Activated CD4-positive, alpha-beta memory T cell treated with anti-CD3 and anti-CD28 coated beads for 36 hours (primary cell): ENCODE measurements at regions not wholly inside any gene's neighbourhood (a gene's known extent, or its start where the extent isn't known, plus 50 kb on each side); places are given as distances from the start of the nearest gene placed in this dataset.

Experiments used
- CTCF ChIA-PET: fragments of 350-600 bp; sonication (Branson Sonifier 250); formaldehyde crosslinking; loops from one replicate; lab custom pipeline; 2021; ENCODE audit warnings: antibody characterized with exemption, inconsistent platforms; lab: Charles Lee
- POLR2A ChIA-PET: fragments of 350-600 bp; sonication (Branson Sonifier 250); formaldehyde crosslinking; loops from one replicate; lab custom pipeline; 2021; ENCODE audit warnings: antibody characterized with exemption; lab: Charles Lee
- DNase-seq: peaks from one replicate; pipeline ENCODE4 v3.0.0-alpha.2; 2020
- H3K27ac Mint-ChIP-seq: one replicate; pipeline ENCODE4 v1.8.0; 2021; ENCODE audit warnings: mixed read lengths
- H3K27me3 Mint-ChIP-seq: one replicate; pipeline ENCODE4 v1.8.0; 2021; ENCODE audit warnings: mixed read lengths
- H3K36me3 Mint-ChIP-seq: one replicate; pipeline ENCODE4 v1.8.0; 2021; ENCODE audit warnings: mixed read lengths
- H3K4me1 Mint-ChIP-seq: one replicate; pipeline ENCODE4 v1.8.0; 2021; ENCODE audit warnings: low read depth, mixed read lengths
- H3K4me3 Mint-ChIP-seq: one replicate; pipeline ENCODE4 v1.8.0; 2021; ENCODE audit warnings: mild to moderate bottlenecking, mixed read lengths
- H3K9me3 Mint-ChIP-seq: one replicate; pipeline ENCODE4 v1.8.0; 2021; ENCODE audit warnings: mixed read lengths
- intact Hi-C: fragments of 100-400 bp; cut with micrococcal nuclease; formaldehyde crosslinking; loops from one replicate; pipeline ENCODE4 v1.15.1; 2023

- CTCF ChIA-PET: interaction anchor here (0.6 to 1.5 kb wide), 3 partner anchors 61 to 168 kb away, joined by 3 to 7 read pairs (median 4); no protein-coding TSS in a partner anchor
Observed at GRCh38 chr14:97407701-97408407, 610.7 kb downstream of the VRK1 start.

GRCh38 chr14:97408503-97408902 is 611.3 kb downstream of the VRK1 start:
- DNase-seq: no peak
- ChIA-PET CTCF (interaction anchor here (0.6 to 1.5 kb wide), 4 partner anchors 26 to 168 kb away, joined by 3 to 7 read pairs (median 4); no protein-coding TSS in a partner anchor), POLR2A (interaction anchor here (0.9 to 1.7 kb wide), 4 partner anchors 27 to 761 kb away, joined by 4 to 9 read pairs (median 4); no protein-coding TSS in a partner anchor)
- no peaks in the 10 kb centered on the region for H3K27me3 Mint-ChIP-seq
- intact Hi-C loops: loop anchor here (5.0 to 10.0 kb wide), 2 partner anchors 194 to 766 kb away; no protein-coding TSS in a partner anchor
- peaks cover 38% of the 10 kb centered on the region for H3K4me1 Mint-ChIP-seq
- no peaks in the 10 kb centered on the region for H3K9me3 Mint-ChIP-seq
- no peaks in the 10 kb centered on the region for H3K36me3 Mint-ChIP-seq
- peak overlapping the region; percentile 49 for H3K4me3 Mint-ChIP-seq
- H3K27ac Mint-ChIP-seq: peak overlapping the region; percentile 92

More at GRCh38 chr14:97407701-97408407, 610.7 kb downstream of the VRK1 start:
- no peaks in the 10 kb centered on the region for H3K9me3 Mint-ChIP-seq
- H3K27me3 Mint-ChIP-seq: no peaks in the 10 kb centered on the region
- no peaks in the 10 kb centered on the region for H3K36me3 Mint-ChIP-seq
- DNase-seq: peak; percentile 23
- POLR2A ChIA-PET: interaction anchor here (1.7 kb wide), 1 partner anchor 101 kb away, joined by 9 read pairs; no protein-coding TSS in a partner anchor
- peak overlapping the region; percentile 92 for H3K27ac Mint-ChIP-seq
- H3K4me1 Mint-ChIP-seq: peaks cover 38% of the 10 kb centered on the region
- H3K4me3 Mint-ChIP-seq: no peak overlapping the region
- intact Hi-C loops: loop anchor here (5.0 to 10.0 kb wide), 2 partner anchors 194 to 767 kb away; no protein-coding TSS in a partner anchor

DNA sequence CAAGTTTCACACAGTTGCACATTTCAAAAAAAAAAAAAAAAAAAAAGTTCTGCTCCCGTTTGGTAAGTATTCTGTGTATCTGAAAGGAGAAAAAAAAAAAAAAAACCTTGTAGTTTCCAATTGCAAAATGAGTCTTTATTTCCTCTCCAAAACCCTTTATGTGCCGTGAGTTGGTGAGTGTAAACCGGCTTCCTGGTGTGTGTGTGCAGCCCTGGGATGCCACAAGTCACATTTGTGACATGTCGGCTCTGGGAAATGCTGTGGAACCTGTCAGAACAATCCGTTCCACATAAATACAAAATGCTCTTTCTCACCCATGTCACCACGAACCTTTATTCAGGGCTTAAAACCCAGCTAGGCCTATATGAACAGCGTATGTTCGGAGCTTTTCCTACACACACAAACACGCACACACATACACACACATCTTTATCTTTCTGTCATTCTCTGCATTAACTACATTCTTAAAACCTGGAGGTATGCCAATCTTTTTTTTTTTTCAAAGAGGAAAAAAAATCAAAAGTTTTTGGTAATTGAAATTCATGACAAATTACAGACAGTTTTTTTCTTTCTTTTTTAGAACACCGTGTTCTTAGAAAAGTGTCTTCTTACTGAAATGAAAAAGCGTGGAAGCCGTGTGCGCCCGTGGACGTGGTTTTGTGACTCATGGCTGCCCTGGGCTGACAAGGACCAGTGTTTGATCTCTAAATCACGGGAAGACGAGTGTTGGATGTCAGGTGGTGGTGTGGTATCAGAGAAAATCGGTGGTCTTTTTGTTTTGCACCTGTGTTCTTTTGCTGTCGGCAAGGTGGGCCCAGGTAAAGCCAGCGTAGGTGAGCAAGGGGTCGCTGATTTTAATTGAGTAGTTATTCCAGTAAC is 612.0 kb downstream of the VRK1 start:
- POLR2A ChIA-PET: interaction anchor here (0.7 to 1.7 kb wide), 5 partner anchors 27 to 760 kb away, joined by 3 to 9 read pairs (median 4); no protein-coding TSS in a partner anchor
- H3K9me3 Mint-ChIP-seq: no peaks in the 10 kb centered on the region
- peak overlapping the region; percentile 49 for H3K4me3 Mint-ChIP-seq
- DNase-seq: peak; percentile 75
- H3K4me1 Mint-ChIP-seq: peaks cover 38% of the 10 kb centered on the region
- intact Hi-C loops: loop anchor here (1.0 to 10.0 kb wide), 6 partner anchors 29 to 766 kb away; no protein-coding TSS in a partner anchor
- H3K27me3 Mint-ChIP-seq: peaks cover 5% of the 10 kb centered on the region
- no peaks in the 10 kb centered on the region for H3K36me3 Mint-ChIP-seq
- peak overlapping the region; percentile 92 for H3K27ac Mint-ChIP-seq
- CTCF ChIA-PET: interaction anchor here (0.6 to 1.5 kb wide), 5 partner anchors 27 to 169 kb away, joined by 3 to 7 read pairs (median 3); no protein-coding TSS in a partner anchor

- CTCF ChIA-PET: interaction anchor here (0.7 kb wide), 1 partner anchor 104 kb away, joined by 3 read pairs; no protein-coding TSS in a partner anchor
- DNase-seq: no peak
- POLR2A ChIA-PET: no interaction called here
- H3K27me3 Mint-ChIP-seq: peaks cover 6% of the 10 kb centered on the region
- no peaks in the 10 kb centered on the region for H3K36me3 Mint-ChIP-seq
- H3K4me1 Mint-ChIP-seq: peaks cover 36% of the 10 kb centered on the region
- H3K4me3 Mint-ChIP-seq: no peak overlapping the region
- intact Hi-C loops: no loop called here
- no peak overlapping the region for H3K27ac Mint-ChIP-seq
- H3K9me3 Mint-ChIP-seq: no peaks in the 10 kb centered on the region
Observed at GRCh38 chr14:97410667-97411620, 613.8 kb downstream of the VRK1 start.

- Mint-ChIP-seq H3K4me3 (no peak overlapping the region), H3K4me1 (peaks cover 41% of the 10 kb centered on the region), H3K9me3 (no peaks in the 10 kb centered on the region), H3K36me3 (no peaks in the 10 kb centered on the region), H3K27me3 (peaks cover 6% of the 10 kb centered on the region), H3K27ac (no peak overlapping the region)
- ChIA-PET CTCF (no interaction called here), POLR2A (no interaction called here)
- DNase-seq: no peak
- intact Hi-C loops: no loop called here
Observed at GRCh38 chr14:97411938-97412612, 614.9 kb downstream of the VRK1 start.

DNA sequence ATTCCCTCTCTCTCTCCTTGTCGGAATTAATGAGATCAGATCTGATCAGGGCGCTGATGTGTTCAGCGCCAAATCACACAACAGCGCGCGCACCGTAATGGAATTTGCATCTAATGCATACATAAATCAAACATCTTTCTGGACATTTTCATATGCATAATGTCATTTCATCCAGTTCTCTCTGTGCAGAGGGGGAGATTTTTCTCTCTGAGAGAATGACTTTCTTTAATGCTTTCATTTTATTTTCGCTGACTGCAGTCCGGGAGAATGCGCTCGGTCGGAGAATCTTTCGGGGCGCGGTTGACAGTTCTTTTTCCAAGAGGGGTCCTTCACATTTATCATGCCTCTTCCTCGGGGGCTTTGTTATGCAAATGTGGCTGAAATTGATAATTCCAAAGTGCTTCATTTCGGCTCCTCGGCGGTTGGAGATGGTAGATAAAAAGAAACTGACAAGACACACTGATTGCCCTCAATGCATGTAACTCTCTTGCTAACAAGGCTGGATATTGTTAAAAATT is 615.9 kb downstream of the VRK1 start:
- Mint-ChIP-seq H3K9me3 (no peaks in the 10 kb centered on the region), H3K27ac (no peak overlapping the region), H3K27me3 (peaks cover 6% of the 10 kb centered on the region), H3K36me3 (no peaks in the 10 kb centered on the region), H3K4me1 (peaks cover 33% of the 10 kb centered on the region), H3K4me3 (no peak overlapping the region)
- no peak for DNase-seq
- intact Hi-C loops: no loop called here
- CTCF ChIA-PET: no interaction called here
- POLR2A ChIA-PET: no interaction called here

DNA sequence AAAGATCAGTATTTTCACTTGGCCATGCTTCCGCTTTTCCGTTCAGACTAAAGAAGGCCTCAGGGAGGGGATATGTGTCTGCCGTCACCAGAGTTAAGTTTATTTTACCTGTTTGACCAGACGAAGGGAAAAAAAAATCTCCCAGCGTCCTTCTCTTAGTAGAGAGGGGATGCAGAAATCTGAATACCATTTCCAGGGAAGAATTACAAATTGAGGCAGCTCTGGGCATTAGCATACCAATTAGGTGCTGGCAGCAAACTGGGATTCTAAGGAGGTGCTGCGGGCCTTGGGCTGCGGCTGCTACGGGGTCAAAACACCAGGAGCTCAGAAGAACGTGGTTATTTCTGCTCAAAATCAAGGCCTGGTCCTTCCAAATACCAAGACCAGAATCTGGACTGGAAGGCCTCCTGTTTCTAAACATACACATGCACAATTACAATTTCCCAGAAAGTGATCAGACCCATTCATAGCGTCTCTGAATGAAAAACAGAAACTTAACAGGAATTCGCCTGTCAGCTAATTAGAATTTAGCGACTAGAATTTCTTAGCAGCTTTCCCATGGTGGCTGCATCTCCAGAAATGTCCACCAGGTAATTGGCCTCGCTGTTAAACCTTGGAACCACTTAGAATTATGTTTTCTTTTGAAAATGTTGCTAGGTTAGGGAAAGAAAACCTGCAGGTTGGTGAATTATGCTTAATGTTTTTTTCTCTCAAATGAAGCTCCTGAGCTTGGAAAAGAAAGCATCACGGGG is 617.0 kb downstream of the VRK1 start:
- H3K4me1 Mint-ChIP-seq: peaks cover 22% of the 10 kb centered on the region
- intact Hi-C loops: no loop called here
- H3K9me3 Mint-ChIP-seq: no peaks in the 10 kb centered on the region
- CTCF ChIA-PET: interaction anchor here (1.0 kb wide), 1 partner anchor 43 kb away, joined by 3 read pairs; no protein-coding TSS in a partner anchor
- no peaks in the 10 kb centered on the region for H3K36me3 Mint-ChIP-seq
- no peak overlapping the region for H3K27ac Mint-ChIP-seq
- H3K4me3 Mint-ChIP-seq: no peak overlapping the region
- DNase-seq: no peak
- POLR2A ChIA-PET: interaction anchor here (0.6 kb wide), 1 partner anchor 175 kb away, joined by 3 read pairs; no protein-coding TSS in a partner anchor
- H3K27me3 Mint-ChIP-seq: peaks cover 6% of the 10 kb centered on the region

- H3K9me3 Mint-ChIP-seq: no peaks in the 10 kb centered on the region
- no peak overlapping the region for H3K27ac Mint-ChIP-seq
- no peaks in the 10 kb centered on the region for H3K36me3 Mint-ChIP-seq
- H3K27me3 Mint-ChIP-seq: peaks cover 6% of the 10 kb centered on the region
- DNase-seq: no peak
- ChIA-PET CTCF (interaction anchor here (1.0 kb wide), 1 partner anchor 42 kb away, joined by 3 read pairs; no protein-coding TSS in a partner anchor), POLR2A (no interaction called here)
- H3K4me3 Mint-ChIP-seq: no peak overlapping the region
- intact Hi-C loops: no loop called here
- H3K4me1 Mint-ChIP-seq: peaks cover 16% of the 10 kb centered on the region
Observed at GRCh38 chr14:97414718-97415098, 617.5 kb downstream of the VRK1 start.

- peaks cover 6% of the 10 kb centered on the region for H3K27me3 Mint-ChIP-seq
- no peak overlapping the region for H3K4me3 Mint-ChIP-seq
- intact Hi-C loops: no loop called here
- peaks cover 10% of the 10 kb centered on the region for H3K4me1 Mint-ChIP-seq
- POLR2A ChIA-PET: no interaction called here
- no peaks in the 10 kb centered on the region for H3K9me3 Mint-ChIP-seq
- DNase-seq: no peak
- CTCF ChIA-PET: no interaction called here
- H3K27ac Mint-ChIP-seq: no peak overlapping the region
- H3K36me3 Mint-ChIP-seq: no peaks in the 10 kb centered on the region
Observed at GRCh38 chr14:97415907-97416306, 618.7 kb downstream of the VRK1 start.

DNA sequence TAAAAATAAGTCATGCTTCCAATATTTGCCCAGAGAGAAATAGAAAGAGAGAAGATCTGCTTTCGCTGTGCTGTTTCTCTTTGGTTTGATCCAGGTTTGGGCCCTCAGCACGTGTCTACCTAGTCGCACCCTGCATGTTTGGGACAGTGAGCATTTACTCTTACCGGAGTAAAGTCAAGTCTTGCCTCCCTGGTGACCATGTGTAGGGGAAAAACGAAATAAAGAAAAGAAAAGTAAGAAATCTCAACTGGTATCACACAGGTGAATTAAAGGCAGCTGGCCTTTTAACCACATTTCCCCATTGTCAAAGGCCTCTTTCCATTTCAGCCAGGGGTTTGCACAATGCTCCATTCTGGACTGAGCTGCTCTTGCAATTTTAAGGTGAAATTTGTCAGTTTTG is 619.4 kb downstream of the VRK1 start:
- ChIA-PET CTCF (no interaction called here), POLR2A (no interaction called here)
- Mint-ChIP-seq H3K4me1 (peaks cover 10% of the 10 kb centered on the region), H3K27me3 (peaks cover 6% of the 10 kb centered on the region), H3K27ac (peak overlapping the region; percentile 2), H3K4me3 (no peak overlapping the region), H3K9me3 (no peaks in the 10 kb centered on the region), H3K36me3 (no peaks in the 10 kb centered on the region)
- DNase-seq: no peak
- intact Hi-C loops: no loop called here
